HUES64 (cell line): ENCODE measurements at regions not wholly inside any gene's neighbourhood (a gene's known extent, or its start where the extent isn't known, plus 50 kb on each side); places are given as distances from the start of the nearest gene placed in this dataset.

Source experiments
- H3K27ac ChIP-seq: 2 replicates; pipeline ENCODE4 v1.7.0; 2013; ENCODE audit warnings: low read depth, low read length, inconsistent platforms
- H3K27me3 ChIP-seq: 2 replicates; pipeline ENCODE4 v1.6.1; 2013; ENCODE audit warnings: mild to moderate bottlenecking, low read length; ENCODE audit not compliant: insufficient read depth
- H3K36me3 ChIP-seq: 2 replicates; pipeline ENCODE4 v1.6.1; 2013; ENCODE audit warnings: mild to moderate bottlenecking, low read length; ENCODE audit not compliant: insufficient read depth
- H3K4me1 ChIP-seq: 2 replicates; pipeline ENCODE4 v1.6.1; 2013; ENCODE audit warnings: mild to moderate bottlenecking, low read length, moderate library complexity; ENCODE audit not compliant: insufficient read depth
- H3K4me3 ChIP-seq: 2 replicates; pipeline ENCODE4 v1.5.1; 2013; ENCODE audit warnings: mild to moderate bottlenecking, low read length, moderate library complexity
- H3K9ac ChIP-seq: 2 replicates; pipeline ENCODE4 v1.6.1; 2013; ENCODE audit warnings: mild to moderate bottlenecking, low read depth, low read length
- H3K9me3 ChIP-seq: 2 replicates; pipeline ENCODE4 v1.6.1; 2013; ENCODE audit warnings: low read depth, low read length; ENCODE audit not compliant: insufficient read depth
- WGBS: fragments of 150-250, 120-280 bp; methylation state at CpG from one replicate; pipeline ENCODE4 v1.1.7; 2013; ENCODE audit warnings: missing lambda C conversion rate; 5-methylcytosine and 5-hydroxymethylcytosine counted together

DNA sequence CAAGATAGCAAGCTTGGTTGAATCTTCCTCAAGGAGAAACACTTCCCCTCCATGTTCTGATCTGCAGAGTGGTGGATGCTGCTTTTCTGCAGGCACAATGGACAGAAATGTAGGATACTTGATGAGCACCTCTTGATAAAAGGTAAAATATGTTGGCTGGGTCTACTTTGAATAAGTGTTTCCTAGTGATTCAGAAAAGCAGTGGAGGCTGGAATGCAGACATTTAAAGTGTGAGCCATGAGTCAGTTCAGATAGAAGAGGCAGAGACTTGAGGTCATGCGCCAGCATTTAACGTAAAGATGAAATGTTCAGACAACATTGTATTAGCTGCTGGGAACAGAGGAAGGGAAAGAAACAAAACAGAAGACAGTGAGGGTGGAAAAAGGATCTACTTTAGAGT, 403.1 kb downstream of the ADRA2A start:
- no peaks in the 10 kb centered on the region for H3K27me3 ChIP-seq
- no peaks in the 10 kb centered on the region for H3K4me1 ChIP-seq
- H3K36me3 ChIP-seq = no peaks in the 10 kb centered on the region
- H3K9ac ChIP-seq = no peak overlapping the region
- 94% methylated on average over 2 of the region's 2 CpGs for WGBS
- no peak overlapping the region for H3K27ac ChIP-seq
- no peak overlapping the region for H3K4me3 ChIP-seq
- H3K9me3 ChIP-seq = no peaks in the 10 kb centered on the region

DNA sequence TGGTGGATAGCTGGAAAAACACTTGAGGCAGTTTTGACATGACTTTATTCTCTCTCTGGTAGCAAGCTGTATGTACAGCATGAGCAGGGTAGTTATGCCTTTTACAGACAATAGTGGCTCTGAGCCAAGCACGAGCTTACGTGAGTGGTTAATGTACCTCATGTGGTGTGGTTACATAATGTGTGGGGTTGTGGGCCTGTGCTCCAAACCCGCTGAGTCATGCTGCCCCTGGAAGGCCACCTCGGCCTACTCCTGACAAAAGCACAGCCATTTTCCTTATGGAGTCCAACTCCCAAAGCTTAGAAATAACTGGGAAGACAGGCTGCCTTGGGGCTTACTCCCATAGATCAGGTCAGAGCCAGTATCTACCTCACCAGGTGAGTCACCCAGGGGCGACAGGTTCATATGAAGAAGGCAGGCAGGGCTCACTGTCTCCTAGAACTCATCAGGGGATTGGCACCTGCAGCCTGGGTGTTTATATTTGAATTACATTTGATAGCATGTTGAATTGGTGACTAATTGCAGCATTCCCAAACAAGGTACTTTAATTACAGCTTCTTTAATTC, 404.5 kb downstream of the ADRA2A start:
- Histone ChIP-seq H3K9me3 (no peaks in the 10 kb centered on the region), H3K4me3 (no peak overlapping the region), H3K36me3 (no peaks in the 10 kb centered on the region), H3K27ac (no peak overlapping the region), H3K9ac (no peak overlapping the region), H3K27me3 (no peaks in the 10 kb centered on the region), H3K4me1 (no peaks in the 10 kb centered on the region)
- 95% methylated on average over 5 of the region's 5 CpGs for WGBS

DNA sequence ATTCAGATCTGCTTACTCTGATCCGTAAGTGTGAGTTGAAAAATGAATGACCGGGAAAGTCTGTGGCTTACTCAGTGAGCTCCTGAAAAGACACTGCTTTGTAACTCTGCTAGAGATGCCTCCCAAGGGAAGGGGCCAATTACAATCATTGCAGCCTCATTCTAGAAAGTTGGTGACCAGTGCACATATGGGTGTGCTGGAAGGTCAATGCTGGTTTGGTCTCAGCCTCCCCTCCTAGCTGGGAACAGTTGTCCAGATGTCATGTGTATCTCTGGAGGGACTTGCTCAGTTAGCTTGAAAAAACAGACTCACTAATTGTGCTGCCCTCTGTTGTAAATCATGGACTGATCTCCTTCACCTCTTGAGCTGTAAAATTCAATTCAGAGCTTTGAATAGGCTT, 405.0 kb downstream of the ADRA2A start:
- no peak overlapping the region for H3K4me3 ChIP-seq
- no peak overlapping the region for H3K9ac ChIP-seq
- H3K36me3 ChIP-seq = no peaks in the 10 kb centered on the region
- H3K27me3 ChIP-seq = no peaks in the 10 kb centered on the region
- no peaks in the 10 kb centered on the region for H3K4me1 ChIP-seq
- WGBS = 94% methylated on average over 2 of the region's 2 CpGs
- H3K27ac ChIP-seq = no peak overlapping the region
- H3K9me3 ChIP-seq = no peaks in the 10 kb centered on the region

DNA sequence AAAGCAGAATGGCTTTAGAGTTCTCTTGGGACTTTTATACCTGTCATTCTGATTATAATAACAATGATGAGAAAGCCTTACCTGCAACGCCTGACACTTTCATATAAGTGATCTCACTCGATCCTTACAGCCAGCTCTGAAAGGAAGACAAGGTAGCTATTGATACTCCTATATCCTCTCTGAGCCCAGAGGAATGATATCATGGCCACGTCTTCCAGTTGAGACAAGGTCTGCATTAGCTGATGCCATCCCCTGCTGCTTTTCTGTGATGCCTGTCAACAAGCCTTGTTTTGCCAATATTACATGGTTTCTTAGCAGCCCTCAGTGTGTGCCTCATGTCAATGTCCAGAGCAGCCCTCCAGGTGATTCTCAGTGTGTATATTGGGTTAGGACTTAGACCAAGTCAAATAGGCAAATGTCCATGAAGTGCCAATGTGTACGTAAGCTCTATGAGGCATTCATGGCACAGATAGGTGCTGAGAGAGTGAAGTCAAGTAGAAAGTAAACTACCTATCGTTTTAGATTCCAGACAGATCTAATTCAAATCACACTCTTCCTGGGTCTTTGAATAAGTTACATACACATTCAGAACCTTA, 405.9 kb downstream of the ADRA2A start:
- no peaks in the 10 kb centered on the region for H3K27me3 ChIP-seq
- no peak overlapping the region for H3K9ac ChIP-seq
- no peak overlapping the region for H3K27ac ChIP-seq
- peaks cover 4% of the 10 kb centered on the region for H3K9me3 ChIP-seq
- H3K4me1 ChIP-seq = no peaks in the 10 kb centered on the region
- H3K36me3 ChIP-seq = no peaks in the 10 kb centered on the region
- no peak overlapping the region for H3K4me3 ChIP-seq
- WGBS = 88% methylated on average over 4 of the region's 5 CpGs

DNA sequence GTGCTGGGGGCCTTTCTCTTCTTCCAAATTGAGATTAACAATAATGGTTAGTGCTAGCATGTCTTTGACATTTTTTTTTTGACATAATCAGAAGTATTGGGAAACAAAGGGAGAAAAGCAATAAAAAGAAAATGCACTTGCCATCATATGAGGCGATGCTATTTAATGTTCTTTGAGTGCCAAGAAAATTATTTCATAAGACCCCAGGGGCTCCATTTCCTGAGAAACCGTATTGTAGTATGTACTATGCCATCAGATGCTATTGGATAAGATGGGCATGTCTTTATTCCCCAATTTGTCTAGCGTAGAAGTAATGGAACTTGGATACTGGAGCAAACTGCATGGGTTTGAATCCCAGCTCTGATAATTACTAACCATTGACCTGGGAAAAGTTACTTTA, 408.9 kb downstream of the ADRA2A start:
- Histone ChIP-seq H3K27ac (no peak overlapping the region), H3K27me3 (no peaks in the 10 kb centered on the region), H3K36me3 (no peaks in the 10 kb centered on the region), H3K9ac (no peak overlapping the region), H3K4me1 (no peaks in the 10 kb centered on the region), H3K9me3 (peaks cover 29% of the 10 kb centered on the region), H3K4me3 (no peak overlapping the region)
- WGBS = 92% methylated on average over 3 of the region's 3 CpGs

DNA sequence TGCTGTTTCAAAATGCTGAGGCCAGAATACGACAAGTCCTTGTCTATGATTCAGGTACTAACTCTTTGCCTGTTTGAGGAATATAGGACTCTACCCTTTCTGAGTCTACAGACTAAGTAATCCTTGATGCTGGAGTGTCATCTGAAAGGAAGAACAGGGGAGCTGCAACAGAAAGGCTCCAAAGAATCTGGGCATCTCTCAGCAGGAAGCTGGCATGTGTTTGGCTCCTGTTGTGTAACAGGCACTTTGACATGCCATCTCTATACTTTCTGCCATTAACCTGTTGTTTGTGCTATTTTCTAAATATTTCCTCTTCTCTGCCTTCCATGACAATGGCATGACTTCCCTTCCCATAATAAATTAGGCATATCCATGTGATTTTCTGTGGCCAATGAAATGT, 409.5 kb downstream of the ADRA2A start:
- Histone ChIP-seq H3K9ac (no peak overlapping the region), H3K36me3 (no peaks in the 10 kb centered on the region), H3K4me3 (no peak overlapping the region), H3K27me3 (no peaks in the 10 kb centered on the region), H3K4me1 (no peaks in the 10 kb centered on the region), H3K27ac (no peak overlapping the region), H3K9me3 (peaks cover 34% of the 10 kb centered on the region)
- WGBS = 86% methylated on average over 1 of the region's 1 CpG

DNA sequence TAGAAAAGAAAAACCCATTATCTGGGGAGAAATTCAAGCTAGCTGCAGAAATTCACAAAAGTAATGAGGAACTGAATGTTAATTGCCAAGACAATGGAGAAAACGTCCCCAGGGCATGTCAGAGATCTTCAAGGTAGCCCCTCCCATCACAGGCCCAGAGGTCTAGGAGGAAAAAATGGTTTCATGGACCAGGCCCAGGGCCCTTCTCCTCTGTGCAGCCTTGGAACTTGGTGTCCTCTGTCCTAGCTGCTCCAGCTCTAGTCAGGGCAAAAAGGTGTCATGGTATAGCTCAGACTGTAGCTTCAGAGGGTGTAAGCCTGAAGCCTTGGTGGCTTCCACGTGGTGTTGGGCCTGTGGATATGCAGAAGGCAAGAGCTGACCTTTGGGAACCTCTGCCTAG, 411.8 kb downstream of the ADRA2A start:
- H3K27me3 ChIP-seq = no peaks in the 10 kb centered on the region
- H3K27ac ChIP-seq = no peak overlapping the region
- peaks cover 42% of the 10 kb centered on the region for H3K9me3 ChIP-seq
- no peaks in the 10 kb centered on the region for H3K4me1 ChIP-seq
- H3K36me3 ChIP-seq = no peaks in the 10 kb centered on the region
- H3K4me3 ChIP-seq = no peak overlapping the region
- WGBS = 52% methylated on average over 2 of the region's 2 CpGs
- no peak overlapping the region for H3K9ac ChIP-seq

DNA sequence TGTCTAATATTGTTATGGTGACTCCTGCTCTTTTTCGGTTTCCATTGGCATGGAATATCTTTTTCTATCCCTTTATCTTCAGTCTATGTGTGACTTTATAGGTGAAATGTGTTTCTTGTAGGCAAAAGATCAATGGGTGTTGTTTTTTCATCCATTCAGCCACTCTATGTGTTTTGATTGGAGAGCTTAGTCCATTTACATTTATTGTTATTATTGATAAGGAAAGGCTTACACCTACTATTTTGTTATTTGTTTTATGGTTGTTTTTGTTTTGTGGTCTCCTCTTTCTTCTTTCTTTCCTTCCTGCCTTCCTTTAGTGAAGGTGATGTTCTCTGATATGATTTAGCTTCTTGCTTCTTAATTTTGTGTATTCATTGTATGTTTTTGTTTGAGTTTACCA, 414.3 kb downstream of the ADRA2A start:
- no peaks in the 10 kb centered on the region for H3K4me1 ChIP-seq
- H3K36me3 ChIP-seq = no peaks in the 10 kb centered on the region
- no peak overlapping the region for H3K27ac ChIP-seq
- H3K27me3 ChIP-seq = no peaks in the 10 kb centered on the region
- H3K4me3 ChIP-seq = no peak overlapping the region
- H3K9me3 ChIP-seq = peaks cover 42% of the 10 kb centered on the region
- WGBS = no CpG with 5 or more reads among the region's 1 CpG
- H3K9ac ChIP-seq = no peak overlapping the region

DNA sequence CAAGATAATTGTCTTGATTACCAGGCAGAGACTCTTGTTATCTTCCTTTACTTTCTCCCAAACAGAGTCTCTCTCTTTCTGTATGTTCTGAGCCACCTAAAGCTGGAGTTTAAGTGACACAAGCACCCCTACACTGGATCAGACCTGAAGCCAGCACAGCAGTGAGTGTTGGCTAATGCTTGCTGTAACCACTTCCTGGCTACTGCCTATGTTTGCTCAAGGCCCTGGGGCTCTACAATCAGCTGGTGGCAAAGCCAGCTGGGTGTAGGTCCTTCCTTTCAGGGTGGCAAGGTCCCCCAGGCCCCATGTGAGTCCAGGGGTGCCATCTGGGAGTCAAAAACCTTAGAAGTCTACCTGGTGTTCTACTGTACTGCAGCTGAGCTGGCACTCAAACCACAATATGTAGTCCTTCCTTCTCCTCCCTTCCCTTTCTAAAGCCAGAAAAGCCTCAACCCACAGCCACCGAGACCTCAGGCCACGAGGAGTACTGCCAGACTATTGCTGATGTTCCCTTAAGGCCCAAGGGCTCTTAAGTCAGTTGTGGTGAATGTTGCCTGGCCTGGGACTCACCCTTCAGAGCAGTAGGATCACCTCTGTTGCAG, 416.3 kb downstream of the ADRA2A start:
- H3K9ac ChIP-seq = no peak overlapping the region
- H3K27ac ChIP-seq = no peak overlapping the region
- H3K9me3 ChIP-seq = peaks cover 34% of the 10 kb centered on the region
- no peak overlapping the region for H3K4me3 ChIP-seq
- no peaks in the 10 kb centered on the region for H3K4me1 ChIP-seq
- WGBS = 93% methylated on average over 2 of the region's 2 CpGs
- H3K27me3 ChIP-seq = no peaks in the 10 kb centered on the region
- no peaks in the 10 kb centered on the region for H3K36me3 ChIP-seq

DNA sequence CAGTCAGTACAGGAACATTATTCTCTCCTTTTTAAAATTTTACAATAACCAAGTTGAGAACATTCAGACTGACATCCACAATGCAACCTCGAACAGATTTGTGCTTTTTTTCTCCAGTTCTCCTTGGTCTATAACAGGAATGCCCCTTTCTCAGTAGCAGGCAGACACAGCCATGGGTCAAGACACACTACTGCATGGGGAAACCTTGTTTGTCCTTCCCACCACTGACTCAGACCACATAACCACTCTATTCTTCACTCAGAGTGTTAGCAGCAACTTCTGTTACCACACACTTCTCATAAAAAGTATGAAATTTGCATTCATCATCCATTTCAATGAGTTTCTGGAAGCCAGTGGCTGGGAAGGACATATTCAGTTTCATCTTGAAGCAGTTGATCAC, 421.7 kb downstream of the ADRA2A start:
- Histone ChIP-seq H3K4me1 (no peaks in the 10 kb centered on the region), H3K9me3 (peaks cover 4% of the 10 kb centered on the region; the same call in 1 of the 2 replicates), H3K9ac (no peak overlapping the region), H3K36me3 (no peaks in the 10 kb centered on the region), H3K4me3 (no peak overlapping the region), H3K27ac (no peak overlapping the region), H3K27me3 (no peaks in the 10 kb centered on the region)
- WGBS = 90% methylated on average over 1 of the region's 1 CpG

DNA sequence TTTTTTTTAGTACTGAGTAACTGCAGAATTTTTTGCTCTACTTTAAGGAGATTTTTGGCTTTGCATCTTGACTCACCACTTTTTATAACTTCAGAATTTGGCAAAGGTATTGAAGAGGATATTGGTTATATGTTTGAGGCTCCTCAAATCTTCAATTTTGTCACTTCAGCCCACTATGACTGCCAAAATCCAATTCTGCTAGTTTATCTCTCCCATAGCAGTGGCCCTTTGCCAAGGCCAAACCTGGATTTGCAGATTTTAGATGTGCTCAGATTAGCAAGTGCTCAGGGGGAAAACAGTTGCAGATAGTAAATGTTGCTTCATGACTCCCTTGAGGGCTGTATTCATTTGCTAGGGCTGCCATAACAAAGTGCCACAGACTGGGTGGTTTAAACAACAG, 427.5 kb downstream of the ADRA2A start:
- Histone ChIP-seq H3K9ac (no peak overlapping the region), H3K27ac (no peak overlapping the region), H3K4me1 (peaks cover 17% of the 10 kb centered on the region), H3K4me3 (no peak overlapping the region), H3K9me3 (peaks cover 21% of the 10 kb centered on the region), H3K27me3 (no peaks in the 10 kb centered on the region), H3K36me3 (no peaks in the 10 kb centered on the region)
